ENCODE measurements at regions not wholly inside any gene's neighbourhood (a gene's known extent, or its start where the extent isn't known, plus 50 kb on each side); places are given as distances from the start of the nearest gene placed in this dataset.

- no peak for TF ChIP-seq CTCF (IDR thresholded peaks at IDR 0.05)
- TF ChIP-seq POLR2A (IDR thresholded peaks at IDR 0.05) = no peak
- no peak for TF ChIP-seq POLR2AphosphoS5 (IDR thresholded peaks at IDR 0.05)
Measured at GRCh38 chr3:113057117-113057516, 66.3 kb downstream of the GTPBP8 start.
